ENCODE measurements at regions not wholly inside any gene's neighbourhood (a gene's known extent, or its start where the extent isn't known, plus 50 kb on each side); places are given as distances from the start of the nearest gene placed in this dataset.
"Not testable (repeated sequence)": the region's sequence is repeated elsewhere in the genome, so short reads cannot be mapped to it uniquely, and the experiment has no call there.

DNA sequence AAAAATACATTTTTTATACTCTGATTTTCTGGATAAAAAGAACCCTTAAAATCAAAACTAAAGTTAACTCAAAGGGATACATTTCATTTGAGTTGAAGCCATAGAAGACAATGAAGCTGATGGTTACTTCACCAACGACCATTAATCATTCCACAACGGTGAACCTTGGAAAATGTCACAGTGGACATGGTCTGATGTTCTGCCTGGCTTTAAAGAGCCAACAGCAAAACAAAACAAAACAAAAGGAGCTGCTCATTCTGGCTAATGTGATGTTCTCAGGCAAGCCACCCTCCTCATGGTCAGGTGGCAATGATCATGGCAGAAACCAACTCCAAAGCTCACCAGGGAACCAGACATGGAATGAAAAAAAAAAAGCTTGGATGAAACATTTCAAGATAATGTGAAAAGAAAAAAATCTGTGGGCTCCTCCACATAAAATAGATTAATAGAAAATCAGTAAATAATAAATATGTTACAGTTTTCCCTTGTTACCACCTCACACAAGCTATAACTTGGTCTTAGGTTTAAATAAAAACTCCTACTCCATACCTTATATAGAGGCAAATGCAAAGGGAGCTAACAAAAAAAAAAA lies 90.1 kb upstream of the SERTAD2 start:
- DNase-seq: no peak

DNA sequence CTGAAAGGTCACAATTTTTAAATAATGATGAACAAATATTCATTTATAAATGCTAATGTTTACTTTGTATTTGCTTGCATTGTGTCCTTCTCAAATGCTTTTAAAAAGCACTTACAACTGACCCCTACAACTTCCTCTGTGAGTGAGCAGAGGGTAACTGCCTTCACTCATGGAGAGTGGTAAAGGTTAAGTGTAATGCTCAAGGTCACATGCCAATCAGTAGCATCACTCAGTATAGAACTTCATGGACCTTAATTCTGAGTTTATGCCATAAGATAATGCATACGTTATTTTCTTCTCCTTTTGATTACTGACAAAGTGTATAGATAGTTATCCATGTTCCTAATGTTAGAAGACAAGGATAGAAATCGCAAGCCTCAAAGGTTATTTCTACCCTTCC lies 91.8 kb upstream of the SERTAD2 start:
- DNase-seq: no peak

GRCh38 chr2:64747690-64748091 lies 94.0 kb upstream of the SERTAD2 start:
- not testable (repeated sequence) for DNase-seq

DNA sequence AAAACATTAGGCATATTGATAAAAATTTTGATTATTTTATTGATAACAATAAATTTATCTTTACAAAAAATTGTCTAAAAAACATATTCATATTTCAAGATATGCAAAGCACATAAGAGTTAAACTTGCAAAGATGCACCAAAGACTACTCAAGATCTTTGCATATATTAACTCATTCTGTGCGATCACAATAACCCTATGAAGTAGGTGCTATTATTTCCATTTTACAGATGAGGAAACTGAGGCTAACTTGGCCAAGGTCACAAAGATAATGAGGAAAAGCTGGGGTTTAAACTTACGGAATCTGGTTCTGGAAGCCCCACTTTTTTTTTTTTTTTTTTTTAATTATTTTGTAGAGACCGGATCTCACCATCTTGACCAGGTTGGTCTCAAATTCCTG lies 94.4 kb upstream of the SERTAD2 start:
- no peak for DNase-seq

GRCh38 chr2:64748561-64748960 lies 94.8 kb upstream of the SERTAD2 start:
- DNase-seq: no peak

DNA sequence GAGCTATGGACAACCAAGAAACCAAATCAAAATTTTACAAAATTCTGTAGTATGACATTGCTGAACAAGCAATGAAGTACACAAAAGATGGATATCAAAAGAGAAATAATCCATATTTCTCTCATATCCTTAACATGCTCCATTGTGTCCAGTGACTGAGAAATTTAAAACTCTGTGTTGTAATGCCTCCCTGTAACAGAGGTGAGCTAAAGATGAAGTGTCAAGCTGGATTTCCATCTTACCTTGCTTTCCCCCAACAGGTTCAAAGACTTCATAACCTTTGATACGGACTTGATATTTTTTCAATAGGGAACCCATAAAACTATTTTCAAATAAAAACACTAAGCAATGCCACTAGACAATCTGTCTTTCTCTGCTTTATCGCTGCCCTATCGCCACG lies 95.7 kb upstream of the SERTAD2 start:
- DNase-seq: no peak

- peak; percentile 53 for DNase-seq
Observed at GRCh38 chr2:64750001-64750816, 96.5 kb upstream of the SERTAD2 start.

GRCh38 chr2:64750817-64751285 lies 97.1 kb upstream of the SERTAD2 start:
- peak; percentile 99 for DNase-seq

- peak; percentile 26 for DNase-seq
Observed at GRCh38 chr2:64751286-64752260, 97.9 kb upstream of the SERTAD2 start.

- no peak for DNase-seq
Observed at GRCh38 chr2:64753399-64753798, 99.7 kb upstream of the SERTAD2 start.

DNA sequence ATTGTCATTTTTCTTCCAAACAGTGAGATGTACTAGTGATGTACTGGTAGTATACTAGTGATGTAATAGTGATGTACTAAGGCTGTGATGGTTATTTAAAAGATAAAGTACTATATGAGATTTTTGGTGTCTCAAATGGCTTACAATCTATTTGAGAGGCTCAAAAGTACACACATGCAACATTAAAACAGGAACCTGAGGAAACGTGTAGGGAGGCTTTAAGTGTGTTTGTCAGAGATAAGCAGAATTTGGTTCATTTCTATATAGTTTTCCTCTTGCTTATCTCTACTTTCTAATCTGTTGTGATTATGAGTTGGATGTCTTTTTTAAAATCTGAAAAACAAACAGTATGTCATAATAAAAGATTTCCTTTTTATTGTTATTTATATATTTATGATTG lies 100.9 kb upstream of the SERTAD2 start:
- no peak for DNase-seq

DNA sequence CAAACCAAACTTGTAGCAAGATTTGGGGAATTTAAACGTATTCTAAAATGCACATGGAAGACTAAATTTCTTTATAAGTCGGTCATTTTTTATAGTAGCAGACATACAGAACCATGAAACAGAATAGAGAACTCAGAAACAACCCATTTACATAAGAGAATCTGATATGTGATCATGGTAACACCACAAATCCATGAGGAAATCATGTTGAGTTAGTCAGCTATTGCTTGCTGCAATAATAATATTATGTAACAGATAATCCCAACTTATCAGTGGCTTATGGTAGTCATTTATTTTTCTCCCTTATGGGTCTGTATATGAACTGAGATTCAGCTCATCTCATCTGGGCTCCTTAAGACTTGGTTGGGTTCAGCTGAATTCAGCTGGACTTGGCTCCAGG lies 103.4 kb upstream of the SERTAD2 start:
- no peak for DNase-seq

DNA sequence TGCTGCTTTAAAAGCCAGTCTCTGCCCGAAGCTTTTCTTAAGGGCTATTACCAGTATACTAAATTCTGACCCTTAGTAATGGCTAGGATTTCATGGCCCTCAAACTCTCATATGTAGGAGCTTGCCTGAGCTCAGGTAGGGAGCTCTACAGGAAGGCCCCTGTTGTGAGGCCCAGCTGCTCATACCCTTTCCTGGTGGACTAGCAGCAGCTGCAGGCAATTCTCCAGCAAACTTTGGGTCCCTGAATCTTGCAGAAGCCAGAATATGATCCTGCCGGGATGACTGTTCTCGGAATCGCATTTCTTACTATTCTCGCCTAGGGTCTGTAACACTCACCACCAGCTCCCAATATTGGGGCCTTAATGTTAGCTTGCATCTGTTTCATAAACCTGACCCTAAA lies 106.4 kb upstream of the SERTAD2 start:
- no peak for DNase-seq

DNA sequence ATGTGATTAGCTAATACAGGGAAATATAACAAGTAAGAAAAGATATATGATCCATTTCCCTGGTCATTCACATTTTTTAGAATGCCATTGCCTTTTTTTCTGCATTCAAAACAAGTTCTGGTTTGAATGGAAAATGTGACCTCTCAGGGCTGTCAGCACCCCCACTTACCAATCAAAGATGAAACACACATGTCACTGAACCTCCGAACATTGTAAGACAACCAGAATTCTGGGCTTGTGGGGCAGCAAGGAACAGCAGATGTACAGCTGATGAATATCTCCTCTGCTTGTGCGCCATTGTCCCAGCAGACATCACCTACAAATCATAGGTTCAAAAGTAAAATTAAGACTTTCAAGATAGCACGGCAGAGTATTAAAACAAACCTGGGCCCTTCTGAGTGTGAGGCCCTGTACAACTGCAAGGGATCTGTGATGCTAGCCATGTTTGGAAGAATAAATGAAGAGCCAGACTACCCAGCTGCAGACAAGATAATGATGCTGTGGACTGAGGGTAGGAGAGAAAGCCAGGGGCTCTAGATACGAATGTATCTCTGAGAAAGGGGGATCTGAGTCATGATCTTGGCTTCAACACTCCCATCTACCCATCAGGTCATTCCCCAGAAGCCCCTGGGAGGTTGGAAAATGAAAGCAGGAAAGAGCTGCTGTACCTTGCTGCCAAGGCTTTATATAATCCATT lies 108.7 kb upstream of the SERTAD2 start:
- no peak for DNase-seq

GRCh38 chr2:64763126-64763525 lies 109.4 kb upstream of the SERTAD2 start:
- no peak for DNase-seq

- no peak for DNase-seq
Observed at GRCh38 chr2:64765160-64765805, 111.6 kb upstream of the SERTAD2 start.

DNA sequence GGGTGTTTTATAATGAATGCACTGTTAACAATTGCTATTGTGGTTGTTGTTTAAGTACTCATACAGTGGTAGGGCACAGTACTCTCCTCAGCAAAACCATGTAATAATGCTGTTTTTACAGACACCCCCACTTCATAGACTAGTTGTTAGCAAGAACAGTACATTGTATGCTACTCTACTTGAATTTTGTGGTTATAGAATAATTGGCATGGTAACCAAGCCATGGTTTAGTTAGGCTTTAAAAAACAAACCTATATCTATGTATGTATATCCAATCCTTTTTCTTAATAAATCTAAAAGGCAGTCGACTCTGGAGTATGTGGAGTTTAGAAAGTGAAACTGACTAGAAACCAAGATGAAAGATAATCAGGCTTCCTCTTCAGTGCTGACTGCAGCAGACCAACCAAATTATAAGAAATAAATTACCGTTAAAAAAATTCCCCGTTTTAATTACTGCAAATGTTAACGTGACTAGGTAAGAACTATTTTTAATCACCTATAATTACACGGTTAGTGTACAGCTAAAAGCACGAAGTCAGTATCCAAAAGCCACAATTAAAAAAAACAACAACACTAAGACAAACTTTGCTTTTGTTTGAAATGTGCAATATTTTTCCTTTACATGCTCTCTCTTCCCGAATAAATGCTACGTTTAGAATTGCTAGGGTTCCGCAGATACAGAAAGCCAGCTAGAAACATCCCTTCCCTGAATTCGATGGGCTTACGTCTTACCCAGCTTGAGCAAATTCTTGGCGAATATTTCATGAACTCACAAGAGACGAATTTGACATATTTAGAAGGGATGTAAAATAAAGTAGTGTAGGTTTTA lies 113.3 kb upstream of the SERTAD2 start:
- peak; percentile 36 for DNase-seq

GRCh38 chr2:64767670-64768468 lies 114.2 kb upstream of the SERTAD2 start:
- DNase-seq: peak; percentile 86

GRCh38 chr2:64768491-64769005 lies 114.8 kb upstream of the SERTAD2 start:
- no peak for DNase-seq
